Putamen (tissue), 1 donor: ENCODE measurements at regions not wholly inside any gene's neighbourhood (a gene's known extent, or its start where the extent isn't known, plus 50 kb on each side); places are given as distances from the start of the nearest gene placed in this dataset.

Source experiments
- DNase-seq: peaks from one replicate; pipeline ENCODE4 v3.0.0-alpha.2; 2016; ENCODE audit warnings: low spot score

DNA sequence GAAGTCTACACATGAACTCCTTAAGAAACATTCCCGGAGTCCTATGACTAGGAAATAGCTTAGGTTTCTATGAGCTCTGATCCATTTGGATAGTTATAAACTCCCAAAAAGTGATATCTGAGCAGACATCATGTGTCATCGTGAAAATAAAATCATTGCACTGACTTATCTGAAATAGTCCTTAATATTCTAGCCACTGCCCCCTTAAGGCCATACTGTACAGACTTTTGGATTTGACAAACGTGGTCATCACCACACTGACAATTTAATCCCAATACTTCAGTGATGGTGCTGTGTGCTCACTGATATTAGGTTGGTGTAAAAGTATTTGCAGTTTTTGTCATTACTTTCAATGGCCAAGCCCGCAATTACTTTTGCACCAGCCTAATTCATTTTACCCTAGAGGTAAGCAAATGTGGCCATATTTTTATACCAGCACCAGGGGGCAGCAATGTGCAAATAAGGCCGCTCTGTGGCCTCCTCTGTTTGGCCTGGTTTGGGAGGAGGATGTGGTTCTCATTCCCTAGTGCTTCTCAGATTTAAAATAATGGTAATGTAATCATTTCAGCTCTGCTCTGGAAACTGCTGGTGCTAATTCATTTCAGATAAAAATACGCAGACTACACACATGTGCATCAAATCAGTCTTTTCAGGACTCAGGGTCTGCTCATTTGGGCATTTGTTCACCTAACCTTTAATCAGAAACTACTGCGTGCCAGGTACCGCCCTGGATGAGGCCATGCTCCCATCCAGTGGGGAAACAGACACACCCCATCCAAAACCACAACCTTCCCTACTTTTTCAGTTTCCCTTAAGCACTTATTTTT is 196.4 kb upstream of the C1QTNF7 start:
- DNase-seq = peak; percentile 79

- DNase-seq = no peak
Observed at GRCh38 chr4:15232366-15233263, 195.2 kb upstream of the C1QTNF7 start.

GRCh38 chr4:15233264-15233597 is 194.6 kb upstream of the C1QTNF7 start:
- no peak for DNase-seq

- DNase-seq = no peak
Observed at GRCh38 chr4:15233626-15234025, 194.2 kb upstream of the C1QTNF7 start.

DNA sequence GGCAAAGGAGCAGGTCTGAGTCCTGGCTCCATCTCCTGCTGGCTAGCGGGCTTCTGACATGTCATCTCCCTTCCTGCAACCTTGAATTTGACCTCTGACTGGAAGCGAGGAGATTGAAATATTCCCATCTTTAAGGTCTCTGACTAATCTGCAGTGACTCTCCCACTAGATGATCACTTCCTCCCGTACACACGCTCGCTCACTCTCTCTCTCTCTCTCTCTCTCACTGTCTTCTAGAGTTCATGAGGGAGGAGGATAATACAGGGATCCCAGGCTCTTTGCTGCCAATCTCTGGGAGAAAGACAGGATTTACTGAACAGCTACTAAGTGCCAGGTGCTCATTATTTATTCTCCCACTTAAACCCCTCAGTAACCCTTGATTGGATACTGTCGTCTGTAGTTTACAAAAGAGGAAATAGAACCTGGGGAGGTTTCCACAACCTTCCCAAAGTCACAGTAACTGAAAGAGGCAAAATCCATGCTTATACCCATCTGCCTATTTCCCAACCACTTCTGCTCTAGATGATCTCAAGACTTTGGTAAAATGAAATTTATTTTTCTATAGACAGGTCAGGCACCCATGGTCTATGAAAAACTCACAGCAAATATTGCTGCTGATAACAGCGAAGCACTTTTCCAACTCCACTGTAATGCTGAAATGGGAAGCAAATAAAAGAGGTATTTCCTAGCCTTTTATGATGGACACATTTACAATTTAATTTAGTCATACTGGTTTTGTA is 193.5 kb upstream of the C1QTNF7 start:
- no peak for DNase-seq

- no peak for DNase-seq
Observed at GRCh38 chr4:15234856-15235126, 193.0 kb upstream of the C1QTNF7 start.

GRCh38 chr4:15235135-15235534 is 192.7 kb upstream of the C1QTNF7 start:
- DNase-seq = no peak

DNA sequence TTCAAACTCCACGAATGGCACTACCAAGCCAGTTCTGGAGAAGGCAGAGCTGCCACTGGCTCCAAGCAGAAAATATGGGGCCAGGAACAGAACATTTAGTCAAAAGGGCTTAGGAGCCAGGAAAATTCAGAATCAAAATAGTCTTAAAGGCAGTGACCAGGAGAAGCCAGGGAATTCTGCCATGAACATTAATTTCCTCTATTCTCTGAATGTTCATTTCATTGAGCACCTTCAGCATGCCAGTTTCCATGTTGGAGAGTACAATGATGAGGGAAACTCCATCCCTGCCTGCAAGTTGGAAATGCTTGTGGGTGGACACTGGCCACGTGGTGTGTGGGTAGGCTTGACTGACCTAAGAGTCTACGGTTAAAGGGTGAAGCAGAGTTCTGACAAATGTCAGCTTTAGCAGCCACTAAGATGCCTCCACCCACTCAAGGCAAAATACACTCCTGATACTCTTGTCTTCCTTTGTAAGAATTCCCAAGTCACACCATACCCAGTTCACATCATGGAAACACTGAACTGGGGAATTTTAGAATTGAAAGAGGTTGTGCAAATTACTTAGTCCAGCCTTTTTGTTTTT is 190.1 kb upstream of the C1QTNF7 start:
- DNase-seq = no peak

DNA sequence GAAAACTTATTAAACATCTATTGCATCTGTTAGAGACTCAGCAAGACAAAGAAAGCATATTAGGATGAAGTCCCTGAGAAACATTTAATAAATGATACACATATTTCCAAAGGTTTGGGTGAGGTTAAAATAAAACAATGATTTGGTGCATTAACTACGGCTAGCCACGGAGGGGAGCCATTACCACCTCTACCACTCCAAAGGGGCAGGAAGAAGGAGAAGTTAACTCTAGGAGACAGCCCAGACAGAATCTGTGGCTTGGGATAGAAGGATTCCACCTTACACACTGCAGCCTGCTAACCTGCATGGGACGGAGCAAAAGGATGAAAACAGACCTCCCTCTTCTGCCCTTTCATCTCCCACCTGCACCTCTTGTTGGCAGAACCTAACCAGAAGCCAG is 189.1 kb upstream of the C1QTNF7 start:
- no peak for DNase-seq

- no peak for DNase-seq
Observed at GRCh38 chr4:15239866-15240265, 188.0 kb upstream of the C1QTNF7 start.

- no peak for DNase-seq
Observed at GRCh38 chr4:15240764-15241163, 187.1 kb upstream of the C1QTNF7 start.

DNA sequence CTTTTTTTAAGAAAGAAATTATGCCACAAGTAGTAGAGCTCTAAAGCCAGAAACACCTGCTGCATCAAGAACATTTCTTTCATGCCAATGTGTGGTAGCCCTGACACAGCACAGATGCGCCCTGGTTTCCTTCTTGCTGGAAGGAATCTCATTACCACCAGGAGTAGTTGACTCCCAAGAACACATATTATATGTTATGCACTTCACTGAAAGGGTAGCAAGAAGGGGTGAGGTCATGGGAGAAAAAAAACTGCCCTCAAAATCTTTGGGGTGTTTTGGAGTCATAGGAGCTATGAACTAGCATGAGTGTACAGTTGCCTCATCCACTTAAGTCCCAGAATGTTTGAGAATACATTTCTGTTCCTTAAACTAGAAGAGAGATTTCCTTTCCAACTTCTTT is 185.8 kb upstream of the C1QTNF7 start:
- DNase-seq = no peak

DNA sequence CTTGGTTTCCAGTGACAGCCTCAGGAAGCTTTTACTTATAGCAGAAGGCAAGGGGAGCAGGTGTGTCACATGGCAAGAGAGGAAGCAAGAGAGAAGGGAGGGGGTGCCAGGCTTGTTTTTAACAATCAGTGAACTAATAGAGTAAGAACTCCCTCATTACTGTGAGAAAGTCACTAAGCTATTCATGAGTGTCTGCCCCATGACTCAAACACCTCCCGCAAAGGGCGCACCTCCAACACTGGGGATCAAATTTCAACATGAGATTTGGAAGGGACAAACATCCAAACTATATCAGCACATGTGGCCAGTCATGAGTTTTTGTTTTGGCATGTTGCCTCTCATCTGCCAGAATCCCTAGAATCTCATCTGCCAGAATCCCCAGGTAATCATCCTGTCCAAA is 183.5 kb upstream of the C1QTNF7 start:
- DNase-seq = no peak

DNA sequence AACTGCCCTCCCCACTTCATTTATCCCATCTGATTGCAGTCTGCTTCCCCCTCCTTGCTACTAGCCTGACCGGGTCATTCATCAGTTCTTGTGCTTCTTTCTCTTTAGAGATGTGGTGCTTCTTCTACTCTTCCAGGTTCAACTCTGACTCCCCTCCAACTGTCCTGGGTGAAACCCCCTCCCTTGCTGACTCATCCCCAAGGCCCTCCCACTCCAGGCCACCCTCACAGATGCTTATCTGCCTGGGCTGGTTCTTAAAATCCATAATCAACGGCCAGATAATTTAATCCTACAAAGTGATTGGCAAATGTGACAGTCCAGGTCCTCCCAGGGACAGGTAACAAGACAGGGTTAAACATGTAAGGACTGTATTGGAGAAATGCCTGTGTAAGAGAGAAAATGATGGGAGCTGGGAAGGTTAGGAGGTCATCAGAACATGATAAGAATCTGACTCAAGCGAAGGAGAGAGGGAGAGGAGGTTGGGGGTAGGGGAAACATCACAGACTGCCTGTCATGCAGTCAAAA is 182.8 kb upstream of the C1QTNF7 start:
- no peak for DNase-seq

DNA sequence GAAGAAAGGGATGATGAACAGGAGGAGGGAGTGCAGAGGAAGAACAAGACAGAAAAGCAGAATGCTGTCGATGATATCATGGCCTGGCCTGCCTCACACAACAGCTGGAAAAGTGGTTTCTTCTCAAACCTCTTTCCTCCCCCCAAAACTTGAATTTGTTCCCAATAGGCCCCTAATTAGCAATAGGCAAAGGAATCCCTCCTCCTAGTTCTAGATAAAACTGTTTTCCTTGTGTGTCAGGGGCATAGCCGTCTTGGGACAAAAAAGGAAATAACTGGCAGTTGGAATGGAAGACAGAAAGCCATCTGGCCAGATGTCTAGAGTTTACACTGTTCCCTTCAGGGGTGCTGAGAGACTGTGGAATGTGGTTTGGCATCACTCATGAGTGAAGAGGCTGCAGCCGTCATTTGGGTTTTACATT is 177.8 kb upstream of the C1QTNF7 start:
- no peak for DNase-seq

DNA sequence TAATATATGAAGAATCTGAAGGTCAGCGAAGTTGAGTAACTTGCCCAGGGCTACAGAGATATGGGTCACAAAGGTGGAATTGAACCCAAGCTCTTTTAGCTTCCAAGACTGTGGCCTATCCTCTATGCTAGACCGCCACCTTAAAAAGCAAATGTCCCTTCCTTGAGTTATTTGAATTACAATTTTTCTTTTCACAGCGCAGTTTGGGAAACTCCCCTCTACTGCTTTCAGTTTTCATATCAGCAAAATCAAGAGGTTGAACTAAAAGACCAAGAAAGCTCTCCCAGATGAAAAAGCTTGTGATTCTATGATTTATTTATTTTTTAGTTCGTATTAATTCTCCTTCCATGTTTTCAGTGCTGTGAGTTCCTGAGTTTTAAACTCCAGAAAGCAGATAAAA is 174.5 kb upstream of the C1QTNF7 start:
- DNase-seq = no peak

GRCh38 chr4:15254236-15254880 is 173.5 kb upstream of the C1QTNF7 start:
- DNase-seq = no peak

GRCh38 chr4:15255537-15255936 is 172.3 kb upstream of the C1QTNF7 start:
- no peak for DNase-seq

- DNase-seq = no peak
Observed at GRCh38 chr4:15260758-15261157, 167.1 kb upstream of the C1QTNF7 start.

DNA sequence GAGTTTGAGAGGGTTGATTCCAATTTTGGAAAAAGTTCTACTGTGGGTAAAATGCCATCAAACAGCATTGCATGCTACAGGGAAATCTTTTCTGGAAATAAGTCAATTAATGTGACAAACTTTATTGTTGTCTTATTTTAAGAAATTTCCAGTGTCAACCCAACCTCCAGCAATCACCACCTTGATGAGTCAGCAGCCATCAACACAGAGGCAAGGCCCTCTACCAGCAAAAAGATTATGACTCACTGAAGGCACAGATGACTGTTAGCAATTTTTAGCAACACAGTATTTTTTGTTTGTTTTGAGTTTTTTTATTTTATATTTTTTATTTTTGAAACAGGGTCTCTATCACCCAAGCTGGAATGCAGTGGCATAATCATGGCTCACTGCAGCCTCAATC is 165.4 kb upstream of the C1QTNF7 start:
- no peak for DNase-seq

DNA sequence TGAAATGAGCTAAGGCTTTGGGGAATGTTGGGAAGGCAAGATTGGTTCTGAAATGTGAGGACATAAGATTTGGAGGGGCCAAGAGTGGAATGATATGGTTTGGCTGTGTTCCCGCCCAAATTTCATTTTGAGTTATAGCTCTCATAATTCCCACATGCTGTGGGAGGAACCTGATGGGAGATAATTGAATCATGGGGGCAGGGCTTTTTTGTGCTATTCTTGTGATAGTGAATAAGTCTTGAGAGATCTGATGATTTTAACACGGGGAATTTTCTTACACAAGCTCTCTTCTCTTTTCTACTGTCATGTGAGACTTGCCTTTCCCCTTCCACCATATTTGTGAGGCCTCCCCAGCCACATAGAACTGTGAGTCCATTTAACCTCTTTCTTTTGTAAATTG is 157.6 kb upstream of the C1QTNF7 start:
- DNase-seq = no peak

DNA sequence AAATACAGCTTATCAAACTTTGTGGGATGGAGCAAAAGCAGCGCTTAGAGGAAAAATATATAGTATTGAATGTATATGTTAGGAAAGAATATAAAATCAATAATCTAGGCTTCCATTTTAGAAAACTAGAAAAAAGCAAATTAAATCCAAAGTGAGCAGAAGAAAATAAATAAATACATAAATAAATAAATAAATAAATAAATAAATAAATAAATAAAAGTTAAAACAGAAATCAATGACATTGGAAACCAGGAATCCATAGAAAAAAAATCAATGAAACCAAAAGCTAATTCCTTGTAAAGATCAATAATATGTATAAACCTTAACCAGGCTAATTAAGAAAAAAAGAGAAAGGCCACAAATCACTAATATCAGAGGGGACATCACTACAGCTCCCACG is 141.8 kb upstream of the C1QTNF7 start:
- no peak for DNase-seq
